GM23338 (cell line): ENCODE measurements at regions not wholly inside any gene's neighbourhood (a gene's known extent, or its start where the extent isn't known, plus 50 kb on each side); places are given as distances from the start of the nearest gene placed in this dataset.
A peak's percentile ranks its signal among the peaks of the same experiment; 100 is the strongest.

Experiments used
- ATAC-seq: fragments of 200-7000 bp; cut with Tn5 transposase; 3 replicates; pipeline ENCODE4 v1.9.1; 2020
- DNase-seq: peaks from one replicate; pipeline ENCODE4 v3.0.0-alpha.2; 2015; ENCODE audit warnings: low spot score
- H2AFZ ChIP-seq: fragments of 200-600 bp; sonication (generic); 2 replicates; pipeline ENCODE4 v1.8.0; 2016; ENCODE audit warnings: antibody characterized with exemption, mild to moderate bottlenecking, moderate library complexity
- H3F3A ChIP-seq: fragments of 200-600 bp; sonication (generic); replicated peaks from 2 replicates; pipeline ENCODE4 v1.8.0; 2017; ENCODE audit warnings: antibody characterized with exemption, mixed run types, low read depth
- H3K27ac ChIP-seq: fragments of 200-600 bp; sonication (generic); 2 replicates; pipeline ENCODE4 v1.6.1; 2016; ENCODE audit warnings: low read depth
- H3K27me3 ChIP-seq: fragments of 200-600 bp; sonication (generic); 2 replicates; pipeline ENCODE4 v1.8.0; 2016; ENCODE audit warnings: mild to moderate bottlenecking, mixed run types, moderate library complexity; ENCODE audit not compliant: insufficient read depth
- H3K36me3 ChIP-seq: fragments of 200-600 bp; sonication (generic); 2 replicates; pipeline ENCODE4 v1.8.0; 2016; ENCODE audit warnings: mild to moderate bottlenecking; ENCODE audit not compliant: insufficient read depth
- H3K4me1 ChIP-seq: fragments of 200-600 bp; sonication (generic); 2 replicates; pipeline ENCODE4 v1.8.0; 2016; ENCODE audit warnings: mild to moderate bottlenecking, moderate library complexity; ENCODE audit not compliant: insufficient read depth
- H3K4me2 ChIP-seq: fragments of 200-600 bp; sonication (generic); 2 replicates; pipeline ENCODE4 v1.7.1; 2017; ENCODE audit warnings: mixed run types
- H3K4me3 ChIP-seq: fragments of 200-600 bp; sonication (generic); 2 replicates; pipeline ENCODE4 v1.6.1; 2016; ENCODE audit warnings: mixed run types
- H3K79me2 ChIP-seq: fragments of 200-600 bp; sonication (generic); replicated peaks from 2 replicates; pipeline ENCODE4 v1.8.0; 2017; ENCODE audit warnings: mild to moderate bottlenecking; ENCODE audit not compliant: insufficient read depth
- H3K9me2 ChIP-seq: fragments of 200-600 bp; sonication (generic); 2 replicates; pipeline ENCODE4 v1.8.0; 2017; ENCODE audit not compliant: insufficient read depth
- H4K20me1 ChIP-seq: fragments of 200-600 bp; sonication (generic); replicated peaks from 2 replicates; pipeline ENCODE4 v1.8.0; 2017; ENCODE audit warnings: mild to moderate bottlenecking; ENCODE audit not compliant: insufficient read depth
- H3K27ac Mint-ChIP-seq: 2 replicates; pipeline ENCODE4 v1.8.0; 2020; ENCODE audit warnings: inconsistent platforms, mild to moderate bottlenecking, moderate library complexity, mixed read lengths
- H3K27me3 Mint-ChIP-seq: 3 replicates; pipeline ENCODE4 v1.8.0; 2022; ENCODE audit warnings: low read depth, mild to moderate bottlenecking, moderate library complexity, mixed read lengths, inconsistent platforms; ENCODE audit not compliant: insufficient read depth, poor library complexity
- H3K36me3 Mint-ChIP-seq: 3 replicates; pipeline ENCODE4 v1.8.0; 2021; ENCODE audit warnings: low read depth, mild to moderate bottlenecking, inconsistent platforms, moderate library complexity, mixed read lengths
- H3K4me1 Mint-ChIP-seq: 3 replicates; pipeline ENCODE4 v1.8.0; 2020; ENCODE audit warnings: mild to moderate bottlenecking, inconsistent platforms, mixed read lengths
- H3K4me3 Mint-ChIP-seq: 3 replicates; pipeline ENCODE4 v1.8.0; 2021; ENCODE audit warnings: moderate library complexity, mild to moderate bottlenecking, inconsistent platforms, mixed read lengths
- H3K9me3 Mint-ChIP-seq: 3 replicates; pipeline ENCODE4 v1.8.0; 2020; ENCODE audit warnings: moderate library complexity, mild to moderate bottlenecking, inconsistent platforms, mixed read lengths
- CREB1 ChIP-seq: fragments of 250-450 bp; sonication (Bioruptor Pico); IDR thresholded peaks from 2 replicates; pipeline ENCODE4 v1.5.0; 2020; ENCODE audit warnings: low read depth, mild to moderate bottlenecking, moderate library complexity
- CTCF ChIP-seq, 2 experiments: fragments of 200-600 bp in 1 of 2; sonication (generic) in 1 of 2; conservative IDR thresholded peaks; 2 replicates each; pipeline versions ENCODE4 v1.5.1 to v1.6.1; 2016 to 2017; ENCODE audit warnings: antibody characterized with exemption in 2 of 2, low read depth in 2 of 2, mild to moderate bottlenecking in 2 of 2, moderate library complexity in 1 of 2
- ETS1 ChIP-seq: IDR thresholded peaks from 2 replicates; pipeline ENCODE4 v1.6.1; 2016; ENCODE audit warnings: antibody characterized with exemption
- EZH2 ChIP-seq: fragments of 200-600 bp; sonication (generic); IDR thresholded peaks from one replicate; pipeline ENCODE4 v1.8.0; 2017; ENCODE audit warnings: antibody characterized with exemption, mild to moderate bottlenecking, low read depth; ENCODE audit not compliant: unreplicated experiment
- EZH2phosphoT487 ChIP-seq: fragments of 200-600 bp; sonication (generic); IDR thresholded peaks from one replicate; pipeline ENCODE4 v1.8.1; 2018; ENCODE audit warnings: antibody characterized with exemption; ENCODE audit not compliant: unreplicated experiment
- JUNB ChIP-seq: IDR thresholded peaks from one replicate; pipeline ENCODE4 v1.6.1; 2016; ENCODE audit warnings: antibody characterized with exemption; ENCODE audit not compliant: unreplicated experiment
- POLR2AphosphoS5 ChIP-seq: IDR thresholded peaks from 2 replicates; pipeline ENCODE4 v1.6.1; 2016; ENCODE audit warnings: antibody characterized with exemption, low read depth
- ZNF331 ChIP-seq: fragments of 250-450 bp; sonication (Bioruptor Pico); IDR thresholded peaks from 2 replicates; pipeline ENCODE4 v1.5.0; 2020; ENCODE audit warnings: low read depth, mild to moderate bottlenecking, moderate library complexity
- TF ChIP-seq, protein P1 (sequence below): IDR thresholded peaks from one replicate; pipeline ENCODE4 v1.6.1; 2018; ENCODE audit warnings: antibody characterized with exemption; ENCODE audit not compliant: unreplicated experiment

DNA sequence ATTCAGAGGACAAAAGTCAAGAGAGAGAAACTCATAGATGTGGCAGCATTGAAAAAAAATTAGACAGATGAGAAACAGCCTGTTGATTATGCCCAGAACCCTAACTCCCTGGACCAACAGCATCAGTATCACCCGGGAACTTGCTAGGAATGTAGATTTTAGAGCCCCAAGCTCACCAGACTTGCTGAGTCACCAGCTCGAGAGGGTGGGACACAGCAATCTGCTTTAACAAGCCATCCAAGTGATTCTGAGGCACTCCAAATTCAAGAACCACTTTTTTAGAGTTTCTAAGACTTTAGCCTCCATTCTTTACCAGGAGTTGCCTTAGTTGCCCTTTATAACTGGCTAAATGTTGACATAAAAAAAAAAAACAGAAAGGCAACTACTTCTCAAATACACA lies 70.9 kb downstream of the CGGBP1 start:
- H3K4me1 ChIP-seq = peaks cover 6% of the 10 kb centered on the region
- H3K4me1 Mint-ChIP-seq = peaks cover 10% of the 10 kb centered on the region; the same call in 2 of the 3 replicates
- no peak overlapping the region for H3K4me3 ChIP-seq
- peak overlapping the region; percentile 42; the same call in 1 of the 2 replicates for H3K27ac Mint-ChIP-seq
- no peaks in the 10 kb centered on the region for H3K79me2 ChIP-seq
- peaks cover 3% of the 10 kb centered on the region; the same call in 1 of the 2 replicates for H3K9me2 ChIP-seq
- no peaks in the 10 kb centered on the region for H3K36me3 ChIP-seq
- TF ChIP-seq POLR2AphosphoS5 (no peak), EZH2phosphoT487 (no peak)
- H3K27ac ChIP-seq = no peak overlapping the region
- H3K9me3 Mint-ChIP-seq = no peaks in the 10 kb centered on the region
- H4K20me1 ChIP-seq = no peaks in the 10 kb centered on the region
- 0 out of 2 replicates have a peak overlapping the region, but pooled peaks have one; percentile 5 for H3K4me2 ChIP-seq
- peak; percentile 61 for ATAC-seq
- no peaks in the 10 kb centered on the region for H3K36me3 Mint-ChIP-seq
- H3F3A ChIP-seq = no peaks in the 10 kb centered on the region
- DNase-seq = peak; percentile 65
- no peaks in the 10 kb centered on the region for H3K27me3 ChIP-seq
- 0 out of 2 replicates have a peak overlapping the region, but pooled peaks have one; percentile 24 for H2AFZ ChIP-seq
- H3K4me3 Mint-ChIP-seq = no peak overlapping the region
- no peaks in the 10 kb centered on the region for H3K27me3 Mint-ChIP-seq

DNA sequence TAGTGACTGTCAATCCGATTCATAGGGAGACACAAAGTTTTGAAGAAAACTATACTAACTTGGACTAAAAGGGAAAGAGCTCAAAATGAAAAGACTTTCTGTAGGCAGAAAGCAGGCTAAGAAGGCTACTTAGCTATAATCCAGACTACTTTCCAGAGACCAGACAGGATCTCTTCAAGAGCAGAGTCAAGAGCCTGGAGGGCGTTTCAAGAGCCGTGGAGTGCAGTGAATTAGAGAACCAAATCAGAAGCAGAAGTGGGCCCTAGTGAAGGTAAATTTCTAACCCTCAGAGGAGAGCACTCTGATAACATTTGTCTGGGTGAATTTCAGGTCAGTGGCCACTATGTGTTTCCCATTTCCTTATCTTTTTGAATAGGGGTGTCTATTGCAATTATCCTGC lies 76.4 kb downstream of the CGGBP1 start:
- no peak overlapping the region for H2AFZ ChIP-seq
- peaks cover 32% of the 10 kb centered on the region for H3K9me3 Mint-ChIP-seq
- H3K27me3 Mint-ChIP-seq = no peaks in the 10 kb centered on the region
- no peaks in the 10 kb centered on the region for H3K4me1 ChIP-seq
- H3K27me3 ChIP-seq = no peaks in the 10 kb centered on the region
- H3K9me2 ChIP-seq = no peaks in the 10 kb centered on the region; the same call in 1 of the 2 replicates
- peaks cover 17% of the 10 kb centered on the region for H3K36me3 Mint-ChIP-seq
- H4K20me1 ChIP-seq = no peaks in the 10 kb centered on the region
- no peak overlapping the region for H3K27ac ChIP-seq
- H3K4me2 ChIP-seq = no peak overlapping the region
- DNase-seq (no peak), ATAC-seq (no peak)
- H3K27ac Mint-ChIP-seq = no peak overlapping the region
- H3K79me2 ChIP-seq = no peaks in the 10 kb centered on the region
- H3K4me3 ChIP-seq = no peak overlapping the region
- H3K4me3 Mint-ChIP-seq = no peak overlapping the region
- no peaks in the 10 kb centered on the region for H3K4me1 Mint-ChIP-seq
- H3K36me3 ChIP-seq = no peaks in the 10 kb centered on the region
- no peaks in the 10 kb centered on the region for H3F3A ChIP-seq
- no peak for TF ChIP-seq ZNF331
- TF ChIP-seq JUNB = no peak
- TF ChIP-seq CREB1 (CRISPR knock-in tag) = no peak
- no peak for TF ChIP-seq EZH2phosphoT487
- no peak for TF ChIP-seq EZH2
- TF ChIP-seq, protein P1, sequence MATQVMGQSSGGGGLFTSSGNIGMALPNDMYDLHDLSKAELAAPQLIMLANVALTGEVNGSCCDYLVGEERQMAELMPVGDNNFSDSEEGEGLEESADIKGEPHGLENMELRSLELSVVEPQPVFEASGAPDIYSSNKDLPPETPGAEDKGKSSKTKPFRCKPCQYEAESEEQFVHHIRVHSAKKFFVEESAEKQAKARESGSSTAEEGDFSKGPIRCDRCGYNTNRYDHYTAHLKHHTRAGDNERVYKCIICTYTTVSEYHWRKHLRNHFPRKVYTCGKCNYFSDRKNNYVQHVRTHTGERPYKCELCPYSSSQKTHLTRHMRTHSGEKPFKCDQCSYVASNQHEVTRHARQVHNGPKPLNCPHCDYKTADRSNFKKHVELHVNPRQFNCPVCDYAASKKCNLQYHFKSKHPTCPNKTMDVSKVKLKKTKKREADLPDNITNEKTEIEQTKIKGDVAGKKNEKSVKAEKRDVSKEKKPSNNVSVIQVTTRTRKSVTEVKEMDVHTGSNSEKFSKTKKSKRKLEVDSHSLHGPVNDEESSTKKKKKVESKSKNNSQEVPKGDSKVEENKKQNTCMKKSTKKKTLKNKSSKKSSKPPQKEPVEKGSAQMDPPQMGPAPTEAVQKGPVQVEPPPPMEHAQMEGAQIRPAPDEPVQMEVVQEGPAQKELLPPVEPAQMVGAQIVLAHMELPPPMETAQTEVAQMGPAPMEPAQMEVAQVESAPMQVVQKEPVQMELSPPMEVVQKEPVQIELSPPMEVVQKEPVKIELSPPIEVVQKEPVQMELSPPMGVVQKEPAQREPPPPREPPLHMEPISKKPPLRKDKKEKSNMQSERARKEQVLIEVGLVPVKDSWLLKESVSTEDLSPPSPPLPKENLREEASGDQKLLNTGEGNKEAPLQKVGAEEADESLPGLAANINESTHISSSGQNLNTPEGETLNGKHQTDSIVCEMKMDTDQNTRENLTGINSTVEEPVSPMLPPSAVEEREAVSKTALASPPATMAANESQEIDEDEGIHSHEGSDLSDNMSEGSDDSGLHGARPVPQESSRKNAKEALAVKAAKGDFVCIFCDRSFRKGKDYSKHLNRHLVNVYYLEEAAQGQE = no peak
- no peak for TF ChIP-seq CTCF (conservative IDR thresholded peaks at IDR 0.05; ENCODE audit: low read depth in 2 of 2)
- no peak for TF ChIP-seq ETS1
